DMS114 treated with DMSO at 0.1 percent for 48 hours (cell line): ENCODE measurements at regions not wholly inside any gene's neighbourhood (a gene's known extent, or its start where the extent isn't known, plus 50 kb on each side); places are given as distances from the start of the nearest gene placed in this dataset.
"Not testable (repeated sequence)": the region's sequence is repeated elsewhere in the genome, so short reads cannot be mapped to it uniquely, and the experiment has no call there.

Source experiments
- DNase-seq: peaks from one replicate; lab custom pipeline; 2025; ENCODE audit not compliant: unreplicated experiment; lab: John Stamatoyannopoulos, UW

- no peak for DNase-seq
Measured at GRCh38 chr14:81738946-81739659, 205.4 kb upstream of the SEL1L start.

GRCh38 chr14:81743605-81744004 is 210.0 kb upstream of the SEL1L start:
- DNase-seq: no peak

- DNase-seq: no peak
Measured at GRCh38 chr14:81751198-81751597, 217.5 kb upstream of the SEL1L start.

DNA sequence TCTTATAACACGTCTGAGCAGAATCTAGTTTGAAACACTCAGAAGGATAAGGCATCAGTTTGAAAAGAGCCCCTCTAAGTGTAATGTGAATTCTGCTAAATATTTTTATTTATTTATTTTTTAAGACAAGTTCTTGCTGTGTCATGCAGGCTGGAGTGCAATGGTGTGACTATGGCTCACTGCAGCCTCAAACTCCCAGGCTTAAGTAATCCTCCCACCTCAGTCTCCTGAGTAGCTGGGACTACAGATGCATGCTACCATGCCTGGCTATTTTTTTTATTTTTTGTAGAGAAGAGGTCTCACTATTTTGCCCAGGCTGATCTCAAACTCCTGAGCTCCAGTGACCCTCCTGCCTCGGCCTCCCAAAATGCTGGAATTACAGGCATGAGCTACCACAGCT is 225.9 kb upstream of the SEL1L start:
- DNase-seq: no peak

DNA sequence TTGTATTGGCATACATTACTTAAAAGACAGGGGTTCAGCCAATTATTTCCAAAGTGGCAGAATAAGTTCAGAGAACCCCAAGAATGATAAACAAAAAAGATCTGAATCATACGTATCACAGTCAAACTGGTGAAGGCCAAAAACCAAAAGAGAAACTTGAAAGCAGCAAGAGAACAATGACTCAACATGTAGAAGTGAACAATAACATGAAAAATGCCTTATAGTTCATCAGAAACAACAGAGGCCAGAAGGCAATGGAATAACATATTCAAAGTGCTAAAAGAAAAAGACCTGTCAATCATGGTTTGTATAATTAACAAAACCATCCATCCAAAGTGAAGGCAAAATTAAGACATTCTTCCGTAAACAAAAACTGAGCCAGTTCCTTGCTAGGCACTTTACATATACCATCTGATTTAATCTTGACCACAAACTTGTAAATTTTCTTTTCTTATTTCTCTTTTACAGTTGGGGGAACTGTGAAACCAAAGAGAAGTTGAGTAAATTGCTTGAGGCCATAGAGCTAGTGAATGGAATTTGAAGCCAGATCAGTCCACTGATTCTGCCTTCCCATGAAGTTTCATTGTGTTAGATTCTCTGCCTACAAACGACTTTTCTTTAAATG is 232.1 kb upstream of the SEL1L start:
- DNase-seq: no peak

DNA sequence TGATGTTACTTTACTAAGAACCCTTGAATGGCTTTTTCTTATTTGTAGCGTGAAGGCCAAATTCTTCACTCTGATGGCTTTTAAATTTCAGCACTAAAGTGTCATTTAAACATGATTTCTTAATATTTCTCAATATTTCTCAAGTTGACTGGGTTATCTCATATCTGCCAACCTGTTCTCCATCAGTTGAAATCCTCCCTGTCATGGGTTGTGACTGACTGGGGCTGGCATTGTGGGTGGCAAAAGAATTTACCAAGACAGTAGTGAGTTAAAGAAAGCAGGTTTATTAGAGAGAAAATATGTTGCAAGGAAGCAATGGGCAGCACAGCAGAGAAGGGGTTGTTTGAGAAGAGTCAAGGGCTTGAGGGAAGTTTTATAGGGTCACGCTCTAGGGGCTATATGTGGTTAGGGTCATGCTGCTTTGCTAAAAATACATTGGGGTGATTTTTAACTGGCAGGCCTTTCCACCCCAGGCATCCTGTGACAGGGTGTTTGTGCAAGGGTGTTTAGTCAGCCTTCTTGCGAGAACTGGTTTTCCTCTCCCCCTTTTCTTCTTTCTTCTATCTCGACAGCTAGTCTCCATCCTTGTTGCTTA is 232.8 kb upstream of the SEL1L start:
- no peak for DNase-seq

- no peak for DNase-seq
Measured at GRCh38 chr14:81767266-81767995, 233.8 kb upstream of the SEL1L start.

DNA sequence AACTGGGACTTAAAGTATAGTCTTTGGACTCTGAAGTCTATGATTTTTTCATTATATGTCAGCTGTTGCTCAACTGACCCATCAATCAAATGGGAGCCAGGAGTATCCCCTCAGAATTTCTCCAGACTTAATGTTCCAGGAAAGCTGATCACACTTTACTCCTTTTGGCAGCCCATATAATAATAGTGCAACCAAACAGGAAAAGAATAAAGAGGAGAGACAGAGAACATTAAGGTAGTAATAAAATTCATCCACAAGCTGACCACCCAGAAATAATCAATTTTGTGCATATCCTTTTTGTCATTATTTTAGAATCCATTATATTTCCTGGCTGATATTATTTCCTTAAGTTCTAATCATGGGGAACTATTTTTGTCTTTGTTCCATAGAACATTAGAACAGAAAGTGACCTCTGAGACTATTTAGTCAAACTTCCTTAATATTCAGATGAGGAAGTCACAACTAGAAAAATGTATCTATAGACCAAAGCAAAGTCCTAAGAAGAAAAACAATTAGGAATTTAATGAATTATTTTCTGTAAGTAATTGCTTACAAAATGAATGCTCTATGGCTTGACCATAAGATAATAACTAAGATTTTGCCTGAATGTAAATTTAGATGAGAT is 238.1 kb upstream of the SEL1L start:
- DNase-seq: no peak

DNA sequence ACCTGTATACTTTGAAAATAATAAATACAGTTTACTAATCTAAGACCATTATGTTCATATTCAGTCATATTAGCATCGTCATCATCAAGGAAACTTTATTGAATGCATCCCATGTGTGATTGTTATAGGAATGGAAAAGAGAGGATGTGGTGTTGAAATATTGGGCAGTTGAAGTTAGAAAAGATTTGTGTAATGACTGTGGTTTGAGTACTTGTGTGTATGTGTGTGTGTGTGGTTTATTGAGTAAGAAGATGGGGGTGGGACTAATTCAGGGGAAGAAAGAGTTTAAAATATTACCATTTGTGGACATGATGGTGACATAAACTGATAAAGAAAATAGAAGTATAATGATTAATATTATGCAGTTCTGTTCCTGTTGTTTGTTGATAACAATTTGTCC is 238.7 kb upstream of the SEL1L start:
- no peak for DNase-seq

GRCh38 chr14:81776531-81776930 is 242.9 kb upstream of the SEL1L start:
- no peak for DNase-seq

GRCh38 chr14:81781798-81782197 is 248.1 kb upstream of the SEL1L start:
- not testable (repeated sequence) for DNase-seq

- DNase-seq: no peak
Measured at GRCh38 chr14:81784084-81784483, 250.4 kb upstream of the SEL1L start.

- no peak for DNase-seq
Measured at GRCh38 chr14:81797315-81797714, 263.7 kb upstream of the SEL1L start.

DNA sequence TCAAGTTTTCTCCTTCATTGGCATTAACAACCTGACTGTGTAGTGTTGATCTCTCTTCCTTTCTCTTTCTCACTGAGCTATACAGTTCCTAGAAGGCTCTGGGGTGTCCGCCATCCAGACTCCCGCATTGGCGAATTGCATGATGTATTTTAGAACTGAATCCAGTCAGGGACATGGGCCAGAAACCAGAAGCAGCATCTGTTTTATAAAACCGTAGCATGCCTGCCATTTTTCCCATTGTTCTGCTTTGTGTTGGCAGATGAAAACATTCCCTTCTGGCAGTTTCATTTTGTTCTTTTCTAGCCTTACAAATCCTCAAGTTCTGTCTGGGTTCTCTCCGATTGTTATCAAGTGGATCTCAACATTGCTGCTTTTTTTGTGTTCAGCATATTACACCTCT is 268.3 kb upstream of the SEL1L start:
- no peak for DNase-seq

DNA sequence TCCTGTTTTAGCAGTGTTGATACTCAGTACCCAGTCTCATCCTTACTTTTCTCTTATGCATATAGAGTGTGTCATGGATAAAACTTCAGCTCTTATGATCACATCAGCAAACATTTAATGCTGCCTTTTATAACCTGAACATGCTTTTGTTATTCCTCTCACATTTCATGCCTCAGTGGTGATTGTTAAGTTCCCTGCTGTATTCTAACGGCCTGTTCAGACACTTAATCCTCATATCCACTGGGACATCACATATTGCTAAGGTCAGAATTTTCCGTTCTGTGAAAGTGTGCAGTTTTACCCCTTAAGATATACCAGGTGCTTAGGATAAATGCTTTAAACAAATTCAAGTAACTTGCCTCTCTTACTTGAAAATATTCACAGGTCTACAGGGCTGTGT is 268.7 kb upstream of the SEL1L start:
- DNase-seq: no peak

DNA sequence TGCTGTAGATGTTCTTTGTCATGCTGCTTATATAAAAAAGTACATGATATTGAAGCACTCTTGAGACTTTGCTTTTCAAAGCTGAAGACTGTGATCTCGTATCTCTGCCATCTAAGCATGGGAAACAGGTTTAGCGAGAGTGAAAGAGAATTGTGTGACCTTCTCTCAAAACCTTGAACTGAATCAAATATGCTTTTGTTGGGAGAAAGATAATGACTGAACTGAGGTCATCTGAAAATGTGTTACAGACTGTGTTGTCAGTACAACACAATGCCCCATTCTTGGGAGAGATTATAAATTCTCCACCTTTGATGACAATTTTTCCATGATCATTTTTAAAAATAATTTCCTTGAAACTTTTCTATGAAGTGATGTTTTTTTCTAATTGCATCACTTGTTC is 272.1 kb upstream of the SEL1L start:
- DNase-seq: no peak

- DNase-seq: no peak
Measured at GRCh38 chr14:81811705-81812269, 278.1 kb upstream of the SEL1L start.

DNA sequence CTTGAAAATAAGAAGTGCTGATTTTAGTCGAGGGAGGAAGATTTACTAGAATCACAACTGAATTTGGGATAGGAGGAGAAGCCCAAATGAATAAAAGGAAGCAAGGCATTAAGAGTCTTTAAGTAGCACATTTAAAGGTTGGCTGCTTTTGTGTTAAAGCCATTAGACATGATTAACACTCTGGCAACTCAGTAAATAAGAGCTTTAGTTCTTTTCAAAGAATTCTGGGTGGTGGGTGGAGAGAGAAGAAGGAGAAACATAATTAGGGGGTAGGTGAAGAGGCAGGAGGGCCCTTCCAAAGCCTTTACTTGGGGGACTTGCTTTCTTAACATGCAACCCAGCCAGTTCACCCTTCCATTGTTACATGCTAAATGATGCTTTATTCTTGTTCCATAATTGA is 284.6 kb upstream of the SEL1L start:
- no peak for DNase-seq

DNA sequence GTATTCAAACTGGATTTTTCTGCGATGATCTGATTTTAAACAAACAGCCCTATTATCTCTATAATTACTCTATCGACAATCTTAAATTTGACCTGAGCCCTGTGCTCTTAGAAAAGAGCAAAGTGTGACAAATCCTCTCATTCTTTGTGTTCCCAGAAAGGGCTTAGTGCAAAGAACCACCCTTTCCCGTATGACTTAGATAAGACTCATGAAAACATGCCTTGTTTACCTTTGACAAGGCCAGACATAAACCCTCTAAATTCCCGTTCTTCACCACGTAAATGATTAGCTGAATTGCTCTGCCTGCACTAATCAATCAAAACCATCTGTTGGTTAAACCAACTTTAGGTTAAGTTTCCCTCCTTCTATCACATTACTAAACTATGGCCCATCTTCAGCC is 285.7 kb upstream of the SEL1L start:
- no peak for DNase-seq

DNA sequence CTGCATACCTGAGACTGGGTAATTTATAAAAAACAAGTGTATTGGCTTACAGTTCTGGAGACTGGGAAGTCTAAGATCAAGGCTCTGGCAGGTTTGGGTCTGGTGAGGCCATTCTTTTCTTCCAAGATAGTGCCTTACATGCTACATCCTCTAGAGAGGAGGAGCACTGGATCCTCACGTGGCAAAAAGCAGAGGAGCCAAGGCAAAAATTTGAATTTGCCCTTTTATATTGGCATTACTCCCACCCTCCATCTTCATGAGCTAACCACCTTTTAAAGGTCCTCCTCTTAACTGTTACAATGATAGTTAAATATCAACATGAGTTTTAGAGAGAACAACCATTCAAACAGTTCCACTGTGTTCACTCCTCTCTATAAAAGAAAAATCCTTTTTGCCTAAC is 286.3 kb upstream of the SEL1L start:
- DNase-seq: no peak

GRCh38 chr14:81826081-81826480 is 292.4 kb upstream of the SEL1L start:
- DNase-seq: no peak
